ENCODE measurements at regions not wholly inside any gene's neighbourhood (a gene's known extent, or its start where the extent isn't known, plus 50 kb on each side); places are given as distances from the start of the nearest gene placed in this dataset.

- TF ChIP-seq, protein P1, sequence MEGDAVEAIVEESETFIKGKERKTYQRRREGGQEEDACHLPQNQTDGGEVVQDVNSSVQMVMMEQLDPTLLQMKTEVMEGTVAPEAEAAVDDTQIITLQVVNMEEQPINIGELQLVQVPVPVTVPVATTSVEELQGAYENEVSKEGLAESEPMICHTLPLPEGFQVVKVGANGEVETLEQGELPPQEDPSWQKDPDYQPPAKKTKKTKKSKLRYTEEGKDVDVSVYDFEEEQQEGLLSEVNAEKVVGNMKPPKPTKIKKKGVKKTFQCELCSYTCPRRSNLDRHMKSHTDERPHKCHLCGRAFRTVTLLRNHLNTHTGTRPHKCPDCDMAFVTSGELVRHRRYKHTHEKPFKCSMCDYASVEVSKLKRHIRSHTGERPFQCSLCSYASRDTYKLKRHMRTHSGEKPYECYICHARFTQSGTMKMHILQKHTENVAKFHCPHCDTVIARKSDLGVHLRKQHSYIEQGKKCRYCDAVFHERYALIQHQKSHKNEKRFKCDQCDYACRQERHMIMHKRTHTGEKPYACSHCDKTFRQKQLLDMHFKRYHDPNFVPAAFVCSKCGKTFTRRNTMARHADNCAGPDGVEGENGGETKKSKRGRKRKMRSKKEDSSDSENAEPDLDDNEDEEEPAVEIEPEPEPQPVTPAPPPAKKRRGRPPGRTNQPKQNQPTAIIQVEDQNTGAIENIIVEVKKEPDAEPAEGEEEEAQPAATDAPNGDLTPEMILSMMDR (IDR thresholded peaks at IDR 0.05 in 8 of 11, conservative IDR thresholded peaks at IDR 0.05 in 3 of 11), result no peak
- TF ChIP-seq POLR2AphosphoS5 (IDR thresholded peaks at IDR 0.05) (no peak), POLR2A (IDR thresholded peaks at IDR 0.05) (no peak)
Observed at GRCh38 chr1:207965392-207966387, 54.8 kb upstream of the CD34 start.

Measured in spleen (tissue), 7 donors.